CD4-positive, alpha-beta T cell (primary cell): ENCODE measurements at regions not wholly inside any gene's neighbourhood (a gene's known extent, or its start where the extent isn't known, plus 50 kb on each side); places are given as distances from the start of the nearest gene placed in this dataset.

Source experiments
- ATAC-seq: fragments of 200-7000 bp; cut with Tn5 transposase; one replicate; pipeline ENCODE4 v1.10.0; 2022; ENCODE audit warnings: mild to moderate bottlenecking; ENCODE audit not compliant: poor library complexity
- CTCF ChIA-PET: fragments of 350-600 bp; sonication (Branson Sonifier 250); formaldehyde crosslinking; loops from one replicate; lab custom pipeline; 2021; ENCODE audit warnings: antibody characterized with exemption, inconsistent platforms; lab: Charles Lee
- POLR2A ChIA-PET: fragments of 350-600 bp; sonication (Branson Sonifier 250); formaldehyde crosslinking; loops from one replicate; lab custom pipeline; 2021; ENCODE audit warnings: antibody characterized with exemption, inconsistent platforms; lab: Charles Lee
- DNase-seq, 14 experiments: peaks; one replicate each; pipeline ENCODE4 v3.0.0-alpha.2; 2013 to 2020; ENCODE audit warnings: mixed read lengths in 2 of 14
- H3K27ac ChIP-seq, 2 donors: one replicate each; pipeline versions ENCODE4 v1.5.1 to v1.7.0; 2013; ENCODE audit warnings: low read length in 2 of 2, low read depth in 1 of 2, mild to moderate bottlenecking in 1 of 2
- H3K27me3 ChIP-seq, 2 experiments: 1 replicate in 1 of 2; 2 replicates in 1 of 2; pipeline versions ENCODE4 v1.6.1 to v1.7.0; 2013; ENCODE audit warnings: low read length in 2 of 2, control low read depth in 1 of 2, mild to moderate bottlenecking in 1 of 2, moderate library complexity in 1 of 2; ENCODE audit not compliant: insufficient read depth in 2 of 2, control insufficient read depth in 1 of 2
- H3K36me3 ChIP-seq: one replicate; pipeline ENCODE4 v1.6.1; 2013; ENCODE audit warnings: low read length, control low read depth; ENCODE audit not compliant: insufficient read depth
- H3K4me1 ChIP-seq: one replicate; pipeline ENCODE4 v1.6.1; 2013; ENCODE audit warnings: low read length, control low read depth; ENCODE audit not compliant: insufficient read depth
- H3K4me3 ChIP-seq: one replicate; pipeline ENCODE4 v1.5.1; 2013; ENCODE audit warnings: mild to moderate bottlenecking, low read length, moderate library complexity
- H3K9me3 ChIP-seq, 2 experiments: 1 replicate in 1 of 2; 2 replicates in 1 of 2; pipeline versions ENCODE4 v1.6.1 to v1.7.0; 2013; ENCODE audit warnings: low read length in 2 of 2, mild to moderate bottlenecking in 2 of 2, control low read depth in 1 of 2, moderate library complexity in 1 of 2; ENCODE audit not compliant: control insufficient read depth in 1 of 2, insufficient read depth in 1 of 2
- H3K27ac Mint-ChIP-seq: one replicate; pipeline ENCODE4 v1.8.0; 2020; ENCODE audit warnings: mixed read lengths
- H3K27me3 Mint-ChIP-seq: one replicate; pipeline ENCODE4 v1.8.0; 2021; ENCODE audit warnings: mixed read lengths
- H3K36me3 Mint-ChIP-seq: one replicate; pipeline ENCODE4 v1.8.0; 2021; ENCODE audit warnings: low read depth, mixed read lengths
- H3K4me1 Mint-ChIP-seq: one replicate; pipeline ENCODE4 v1.8.0; 2021; ENCODE audit warnings: low read depth, mixed read lengths
- H3K4me3 Mint-ChIP-seq: one replicate; pipeline ENCODE4 v1.8.0; 2020; ENCODE audit warnings: mild to moderate bottlenecking, mixed read lengths
- H3K9me3 Mint-ChIP-seq: one replicate; pipeline ENCODE4 v1.8.0; 2020; ENCODE audit warnings: mixed read lengths
- intact Hi-C, 2 experiments: fragments of 100-400 bp; cut with DNase I in 1 of 2; cut with micrococcal nuclease in 1 of 2; formaldehyde crosslinking; loops; one replicate each; pipeline versions ENCODE4 v1.15.1 to v1.9.0; 2023 to 2025; cut with DNase I, micrococcal nuclease
- TF ChIP-seq, protein P1 (sequence below): fragments of 200-600 bp; IDR thresholded peaks from one replicate; pipeline ENCODE4 v1.8.0; 2022; ENCODE audit warnings: antibody characterized with exemption, mild to moderate bottlenecking

DNA sequence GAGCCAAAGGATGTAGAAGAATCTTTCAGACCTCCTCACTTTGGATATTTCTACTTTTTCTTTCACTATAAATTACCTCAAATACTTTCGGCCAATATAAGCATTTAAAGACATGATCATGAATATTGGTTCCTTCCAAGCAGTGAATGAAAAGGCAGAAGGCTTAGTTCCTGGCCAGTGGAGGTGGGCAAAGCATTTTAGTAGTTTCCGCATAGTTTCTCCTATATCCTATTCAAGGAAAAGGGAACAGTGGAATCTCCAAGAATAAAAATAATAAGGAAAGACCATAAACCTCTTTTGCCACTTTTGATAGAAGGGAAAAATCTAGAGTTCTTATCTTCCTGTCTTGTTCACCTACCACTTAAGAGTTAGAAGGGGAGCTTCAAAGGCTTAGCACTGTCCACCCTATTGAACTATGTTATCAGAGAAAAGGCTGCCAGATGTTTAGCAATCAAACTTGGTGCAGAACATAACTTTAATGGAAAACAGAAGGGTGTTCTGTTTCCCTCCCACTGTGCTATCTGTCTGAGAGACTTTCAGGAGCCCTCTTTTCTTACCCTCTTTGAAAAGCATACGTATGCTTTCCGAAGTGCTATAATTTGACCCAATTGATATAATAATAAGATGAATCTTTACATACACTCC is 155.6 kb upstream of the DPH6 start:
- Histone ChIP-seq H3K4me3 (no peak overlapping the region), H3K36me3 (no peaks in the 10 kb centered on the region), H3K9me3 (no peaks in the 10 kb centered on the region), H3K4me1 (no peaks in the 10 kb centered on the region), H3K27ac (no peak overlapping the region), H3K27me3 (no peaks in the 10 kb centered on the region)
- ATAC-seq (no peak), DNase-seq (no peak)
- no peaks in the 10 kb centered on the region for H3K9me3 Mint-ChIP-seq
- intact Hi-C loops: no loop called here
- H3K27ac Mint-ChIP-seq: no peak overlapping the region
- ChIA-PET POLR2A (no interaction called here), CTCF (no interaction called here)
- H3K36me3 Mint-ChIP-seq: no peaks in the 10 kb centered on the region
- no peak overlapping the region for H3K4me3 Mint-ChIP-seq
- TF ChIP-seq, protein P1, sequence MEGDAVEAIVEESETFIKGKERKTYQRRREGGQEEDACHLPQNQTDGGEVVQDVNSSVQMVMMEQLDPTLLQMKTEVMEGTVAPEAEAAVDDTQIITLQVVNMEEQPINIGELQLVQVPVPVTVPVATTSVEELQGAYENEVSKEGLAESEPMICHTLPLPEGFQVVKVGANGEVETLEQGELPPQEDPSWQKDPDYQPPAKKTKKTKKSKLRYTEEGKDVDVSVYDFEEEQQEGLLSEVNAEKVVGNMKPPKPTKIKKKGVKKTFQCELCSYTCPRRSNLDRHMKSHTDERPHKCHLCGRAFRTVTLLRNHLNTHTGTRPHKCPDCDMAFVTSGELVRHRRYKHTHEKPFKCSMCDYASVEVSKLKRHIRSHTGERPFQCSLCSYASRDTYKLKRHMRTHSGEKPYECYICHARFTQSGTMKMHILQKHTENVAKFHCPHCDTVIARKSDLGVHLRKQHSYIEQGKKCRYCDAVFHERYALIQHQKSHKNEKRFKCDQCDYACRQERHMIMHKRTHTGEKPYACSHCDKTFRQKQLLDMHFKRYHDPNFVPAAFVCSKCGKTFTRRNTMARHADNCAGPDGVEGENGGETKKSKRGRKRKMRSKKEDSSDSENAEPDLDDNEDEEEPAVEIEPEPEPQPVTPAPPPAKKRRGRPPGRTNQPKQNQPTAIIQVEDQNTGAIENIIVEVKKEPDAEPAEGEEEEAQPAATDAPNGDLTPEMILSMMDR: no peak
- no peaks in the 10 kb centered on the region for H3K4me1 Mint-ChIP-seq
- H3K27me3 Mint-ChIP-seq: no peaks in the 10 kb centered on the region

- Mint-ChIP-seq H3K4me3 (no peak overlapping the region), H3K27ac (no peak overlapping the region)
Measured at GRCh38 chr15:35702946-35703495, 157.1 kb upstream of the DPH6 start.

GRCh38 chr15:35705030-35705883 is 159.3 kb upstream of the DPH6 start:
- POLR2A ChIA-PET: no interaction called here
- Mint-ChIP-seq H3K9me3 (no peaks in the 10 kb centered on the region), H3K4me3 (no peak overlapping the region), H3K27ac (no peak overlapping the region), H3K27me3 (no peaks in the 10 kb centered on the region), H3K4me1 (no peaks in the 10 kb centered on the region), H3K36me3 (no peaks in the 10 kb centered on the region)
- intact Hi-C loops: no loop called here
- Histone ChIP-seq H3K9me3 (no peaks in the 10 kb centered on the region), H3K36me3 (no peaks in the 10 kb centered on the region), H3K4me3 (no peak overlapping the region), H3K27ac (no peak overlapping the region), H3K27me3 (no peaks in the 10 kb centered on the region), H3K4me1 (no peaks in the 10 kb centered on the region)
- ATAC-seq: no peak
- no peak for DNase-seq
- TF ChIP-seq, protein P1: no peak
- CTCF ChIA-PET: no interaction called here

More at GRCh38 chr15:35702946-35703495, 157.1 kb upstream of the DPH6 start:
- H3K4me1 Mint-ChIP-seq: no peaks in the 10 kb centered on the region
- Histone ChIP-seq H3K27me3 (no peaks in the 10 kb centered on the region), H3K27ac (no peak overlapping the region), H3K36me3 (no peaks in the 10 kb centered on the region), H3K4me1 (no peaks in the 10 kb centered on the region), H3K4me3 (no peak overlapping the region), H3K9me3 (no peaks in the 10 kb centered on the region)
- ChIA-PET CTCF (no interaction called here), POLR2A (no interaction called here)
- no peaks in the 10 kb centered on the region for H3K36me3 Mint-ChIP-seq
- intact Hi-C loops: no loop called here
- H3K9me3 Mint-ChIP-seq: no peaks in the 10 kb centered on the region
- no peaks in the 10 kb centered on the region for H3K27me3 Mint-ChIP-seq
- DNase-seq: no peak
- ATAC-seq: no peak
- TF ChIP-seq, protein P1: no peak
